GM18858 (cell line): ENCODE measurements at regions not wholly inside any gene's neighbourhood (a gene's known extent, or its start where the extent isn't known, plus 50 kb on each side); places are given as distances from the start of the nearest gene placed in this dataset.

Source experiments
- ATAC-seq: cut with Tn5 transposase; IDR thresholded peaks from one replicate; pipeline ENCODE4 v1.9.1; 2021; ENCODE audit not compliant: unreplicated experiment

GRCh38 chr4:57287687-57288604, 177.8 kb upstream of the IGFBP7 start:
- ATAC-seq: no peak

- ATAC-seq: no peak
These were observed 172.7 kb upstream of the IGFBP7 start for GRCh38 chr4:57282933-57283310.

- ATAC-seq: no peak
These were observed 170.3 kb upstream of the IGFBP7 start for GRCh38 chr4:57280481-57280880.

GRCh38 chr4:57278780-57279179, 168.6 kb upstream of the IGFBP7 start:
- no peak for ATAC-seq

GRCh38 chr4:57274082-57274481, 163.9 kb upstream of the IGFBP7 start:
- ATAC-seq: no peak

GRCh38 chr4:57270346-57270745, 160.2 kb upstream of the IGFBP7 start:
- ATAC-seq: no peak

- ATAC-seq: no peak
These were observed 155.8 kb upstream of the IGFBP7 start for GRCh38 chr4:57265831-57266582.

- no peak for ATAC-seq
These were observed 144.6 kb upstream of the IGFBP7 start for GRCh38 chr4:57254754-57255153.

GRCh38 chr4:57249083-57249482, 138.9 kb upstream of the IGFBP7 start:
- ATAC-seq: no peak

GRCh38 chr4:57243076-57243475, 132.9 kb upstream of the IGFBP7 start:
- no peak for ATAC-seq

GRCh38 chr4:57234252-57234775, 124.1 kb upstream of the IGFBP7 start:
- no peak for ATAC-seq

- ATAC-seq: no peak
These were observed 123.2 kb upstream of the IGFBP7 start for GRCh38 chr4:57233386-57233785.

GRCh38 chr4:57231781-57232180, 121.6 kb upstream of the IGFBP7 start:
- ATAC-seq: no peak

GRCh38 chr4:57220734-57221133, 110.5 kb upstream of the IGFBP7 start:
- no peak for ATAC-seq

GRCh38 chr4:57220172-57220571, 110.0 kb upstream of the IGFBP7 start:
- peak; percentile 45 for ATAC-seq

GRCh38 chr4:57219431-57219830, 109.2 kb upstream of the IGFBP7 start:
- no peak for ATAC-seq

- no peak for ATAC-seq
These were observed 104.6 kb upstream of the IGFBP7 start for GRCh38 chr4:57214654-57215411.

- ATAC-seq: no peak
These were observed 100.9 kb upstream of the IGFBP7 start for GRCh38 chr4:57211131-57211530.

GRCh38 chr4:57206172-57206571, 96.0 kb upstream of the IGFBP7 start:
- no peak for ATAC-seq

GRCh38 chr4:57205580-57205979, 95.4 kb upstream of the IGFBP7 start:
- no peak for ATAC-seq

GRCh38 chr4:57200799-57201327, 90.7 kb upstream of the IGFBP7 start:
- ATAC-seq: no peak
